Pancreas (tissue), 10 donors: ENCODE measurements at regions not wholly inside any gene's neighbourhood (a gene's known extent, or its start where the extent isn't known, plus 50 kb on each side); places are given as distances from the start of the nearest gene placed in this dataset.

Experiments
- ATAC-seq, 4 donors: fragments of 200-7000 bp; cut with Tn5 transposase; one replicate each; pipeline versions ENCODE4 v1.8.0 to v1.9.1; 2020; ENCODE audit warnings: mild to moderate bottlenecking in 4 of 4, moderate library complexity in 4 of 4
- DNase-seq, 6 donors: peaks; one replicate each; pipeline ENCODE4 v3.0.0-alpha.2; 2020
- FAIRE-seq: peaks from 2 replicates; lab custom pipeline; 2012; peaks lifted over from hg19 to GRCh38; lab: Jason Lieb, UNC
- H3K27ac ChIP-seq, 4 donors: fragments of 200-600 bp; sonication (generic); 1 replicate in 3 of 4; 2 replicates in 1 of 4; pipeline versions ENCODE4 v1.5.0 to v1.8.0; 2020
- H3K27me3 ChIP-seq, 4 donors: fragments of 200-600 bp; one replicate each; pipeline ENCODE4 v1.8.0; 2021
- H3K36me3 ChIP-seq, 3 donors: fragments of 200-600 bp; sonication (generic) in 1 of 3; one replicate each; pipeline versions ENCODE4 v1.5.0 to v1.8.0; 2020 to 2021
- H3K4me1 ChIP-seq, 3 donors: fragments of 200-600 bp; one replicate each; pipeline ENCODE4 v1.8.0; 2021
- H3K4me3 ChIP-seq, 4 donors: fragments of 200-600 bp; sonication (generic) in 2 of 4; one replicate each; pipeline versions ENCODE4 v1.5.0 to v1.8.0; 2020 to 2021
- H3K9me3 ChIP-seq, 4 donors: fragments of 200-600 bp; one replicate each; pipeline ENCODE4 v1.8.0; 2021
- CTCF ChIP-seq, 4 donors: fragments of 200-600 bp; sonication (generic) in 3 of 4; IDR thresholded peaks; one replicate each; pipeline versions ENCODE4 v1.5.0 to v1.8.0; 2021; ENCODE audit warnings: antibody characterized with exemption in 4 of 4
- WGBS, 2 donors: extraction: QIAGEN DNeasy Blood & Tissue Kit; methylation state at CpG; one replicate each; pipeline ENCODE4 v1.1.7; 2013; 5-methylcytosine and 5-hydroxymethylcytosine counted together
- intact Hi-C, 3 donors: fragments of 100-400 bp; cut with DNase I; formaldehyde crosslinking; loops; one replicate each; pipeline versions ENCODE4 v1.11.1 to v1.14.2; 2022
- donor health status: healthy with polysubstance abuse.
- donor health status: DM: no; HTN: no; CAD: no; lungs with moderate emphysema.
- donor health status: DM: no; HTN: no; CAD: no.
- donor health status: control.
- donor health status: control.
- donor health status: Bipolar disorder and iron deficiency.
- donor health status: DM: yes; HTN: yes; CAD: no.
- donor health status: DM: no; HTN: no; CAD: no.
- donor health status: DM: no; HTN: no; CAD: no.
- donor health status: DM: yes; HTN: yes; CAD: no.

- no peaks in the 10 kb centered on the region for H3K4me1 ChIP-seq
Observed at GRCh38 chr10:33122014-33122809, 164.2 kb upstream of the ITGB1 start.

GRCh38 chr10:33120700-33121099 lies 162.7 kb upstream of the ITGB1 start:
- H3K27me3 ChIP-seq: no peaks in the 10 kb centered on the region
- H3K9me3 ChIP-seq: no peaks in the 10 kb centered on the region
- no peaks in the 10 kb centered on the region for H3K4me1 ChIP-seq
- TF ChIP-seq CTCF (IDR thresholded peaks at IDR 0.05): no peak
- intact Hi-C loops: no loop called here
- DNase-seq: no peak
- no peak overlapping the region for H3K4me3 ChIP-seq
- no peak for ATAC-seq
- no peak for FAIRE-seq
- H3K36me3 ChIP-seq: no peaks in the 10 kb centered on the region
- H3K27ac ChIP-seq: no peak overlapping the region
- 98 to 99% methylated on average over 2 of the region's 2 CpGs for WGBS, 2 donors

More at GRCh38 chr10:33122014-33122809, 164.2 kb upstream of the ITGB1 start:
- no peak overlapping the region for H3K27ac ChIP-seq
- H3K27me3 ChIP-seq: no peaks in the 10 kb centered on the region
- WGBS, 2 donors: 29 to 31% methylated on average over 12 of the region's 12 CpGs
- FAIRE-seq: no peak
- peak in 3 of 4 donors; percentile 48 to 61 (median 61) for ATAC-seq
- H3K36me3 ChIP-seq: no peaks in the 10 kb centered on the region
- no peak for TF ChIP-seq CTCF (IDR thresholded peaks at IDR 0.05)
- no peaks in the 10 kb centered on the region for H3K9me3 ChIP-seq
- DNase-seq: no peak
- intact Hi-C loops: no loop called here
- H3K4me3 ChIP-seq: no peak overlapping the region

- Histone ChIP-seq H3K27me3 (no peaks in the 10 kb centered on the region), H3K9me3 (no peaks in the 10 kb centered on the region), H3K36me3 (no peaks in the 10 kb centered on the region), H3K4me3 (no peak overlapping the region), H3K27ac (no peak overlapping the region), H3K4me1 (no peaks in the 10 kb centered on the region)
- DNase-seq (no peak), ATAC-seq (no peak), FAIRE-seq (no peak)
- TF ChIP-seq CTCF (IDR thresholded peaks at IDR 0.05): no peak
- WGBS, 2 donors: 89 to 91% methylated on average over 3 of the region's 3 CpGs
- intact Hi-C loops: no loop called here
Observed at GRCh38 chr10:33120275-33120674, 162.2 kb upstream of the ITGB1 start.

- no peak for ATAC-seq
- WGBS, 2 donors: 91 to 93% methylated on average over 6 of the region's 6 CpGs
- no peak for TF ChIP-seq CTCF (IDR thresholded peaks at IDR 0.05)
- no peaks in the 10 kb centered on the region for H3K9me3 ChIP-seq
- DNase-seq: no peak
- H3K4me1 ChIP-seq: no peaks in the 10 kb centered on the region
- no peak overlapping the region for H3K4me3 ChIP-seq
- intact Hi-C loops: no loop called here
- H3K27me3 ChIP-seq: no peaks in the 10 kb centered on the region
- no peak overlapping the region for H3K27ac ChIP-seq
- no peaks in the 10 kb centered on the region for H3K36me3 ChIP-seq
- no peak for FAIRE-seq
Observed at GRCh38 chr10:33117816-33118215, 159.8 kb upstream of the ITGB1 start.

- FAIRE-seq (no peak), ATAC-seq (no peak), DNase-seq (no peak)
- no peak for TF ChIP-seq CTCF (IDR thresholded peaks at IDR 0.05)
- Histone ChIP-seq H3K9me3 (no peaks in the 10 kb centered on the region), H3K36me3 (no peaks in the 10 kb centered on the region), H3K27me3 (no peaks in the 10 kb centered on the region), H3K27ac (no peak overlapping the region), H3K4me1 (no peaks in the 10 kb centered on the region), H3K4me3 (no peak overlapping the region)
- WGBS, 2 donors: 86 to 94% methylated on average over 6 of the region's 6 CpGs
- intact Hi-C loops: no loop called here
Observed at GRCh38 chr10:33117230-33117629, 159.2 kb upstream of the ITGB1 start.
